IMR-90 (cell line): ENCODE measurements at regions not wholly inside any gene's neighbourhood (a gene's known extent, or its start where the extent isn't known, plus 50 kb on each side); places are given as distances from the start of the nearest gene placed in this dataset.

ENCODE experiments used
- ATAC-seq: fragments of 200-7000 bp; cut with Tn5 transposase; 2 replicates; pipeline ENCODE4 v1.9.1; 2020; ENCODE audit warnings: low read depth, mild to moderate bottlenecking, moderate library complexity
- BruUV-seq: library from RNA; stranded (reverse); fragments of 400-500 nt; replicated peaks from 2 replicates; lab custom pipeline; 2021; lab: Mats Ljungman, UMichigan
- CTCF ChIA-PET: fragments of 300-600 bp; formaldehyde crosslinking; extraction: SDS; loops from one replicate; lab custom pipeline; 2021; ENCODE audit warnings: antibody characterized with exemption; lab: Yijun Ruan, JAX
- POLR2A ChIA-PET: fragments of 300-600 bp; sonication (Branson Sonifier 250); formaldehyde crosslinking; loops from one replicate; lab custom pipeline; 2022; ENCODE audit warnings: antibody characterized with exemption; ENCODE audit not compliant: unreplicated experiment; lab: Charles Lee
- DNase-seq: peaks from one replicate; pipeline ENCODE4 v3.0.0; 2013
- H2AFZ ChIP-seq: replicated peaks from 2 replicates; pipeline ENCODE3; 2013; ENCODE audit warnings: low read length, mild to moderate bottlenecking; ENCODE audit not compliant: poor library complexity
- H2AK5ac ChIP-seq: 2 replicates; pipeline ENCODE4 v1.6.1; 2013; ENCODE audit warnings: low read depth, low read length, inconsistent platforms
- H2AK9ac ChIP-seq: replicated peaks from 2 replicates; pipeline ENCODE3; 2013; ENCODE audit warnings: mild to moderate bottlenecking, low read depth, low read length, moderate library complexity; ENCODE audit not compliant: poor library complexity
- H2BK120ac ChIP-seq: 2 replicates; pipeline ENCODE4 v1.6.1; 2013; ENCODE audit warnings: low read depth, low read length, inconsistent platforms
- H2BK15ac ChIP-seq: 3 replicates; pipeline ENCODE4 v1.6.1; 2013; ENCODE audit warnings: low read depth, low read length, inconsistent platforms
- H2BK20ac ChIP-seq: 2 replicates; pipeline ENCODE4 v1.6.1; 2013; ENCODE audit warnings: low read depth, mild to moderate bottlenecking, inconsistent platforms, low read length, moderate library complexity
- H2BK5ac ChIP-seq: 2 replicates; pipeline ENCODE4 v1.6.1; 2013; ENCODE audit warnings: mild to moderate bottlenecking, low read depth, low read length, inconsistent platforms; ENCODE audit not compliant: poor library complexity, severe bottlenecking
- H3K14ac ChIP-seq: replicated peaks from 2 replicates; pipeline ENCODE4 v1.6.1; 2013; ENCODE audit warnings: low read depth, low read length, inconsistent platforms
- H3K18ac ChIP-seq: 2 replicates; pipeline ENCODE4 v1.6.1; 2013; ENCODE audit warnings: low read depth, low read length, control low read depth
- H3K23ac ChIP-seq: 2 replicates; pipeline ENCODE4 v1.6.1; 2013; ENCODE audit warnings: low read depth, low read length, inconsistent platforms
- H3K27ac ChIP-seq: 2 replicates; pipeline ENCODE4 v1.5.1; 2013; ENCODE audit warnings: mild to moderate bottlenecking, control low read depth, low read length; ENCODE audit not compliant: insufficient read depth
- H3K27me3 ChIP-seq: 2 replicates; pipeline ENCODE4 v1.6.1; 2013; ENCODE audit warnings: low read length; ENCODE audit not compliant: control insufficient read depth, insufficient read depth
- H3K36me3 ChIP-seq: 2 replicates; pipeline ENCODE4 v1.6.1; 2013; ENCODE audit warnings: low read length, mixed read lengths; ENCODE audit not compliant: control insufficient read depth, insufficient read depth
- H3K4ac ChIP-seq: 2 replicates; pipeline ENCODE4 v1.6.1; 2013; ENCODE audit warnings: low read depth, low read length, inconsistent platforms
- H3K4me1 ChIP-seq: 2 replicates; pipeline ENCODE4 v1.6.1; 2013; ENCODE audit warnings: low read length, mixed read lengths; ENCODE audit not compliant: control insufficient read depth, insufficient read depth
- H3K4me2 ChIP-seq: 2 replicates; pipeline ENCODE4 v1.6.1; 2013; ENCODE audit warnings: low read depth, mild to moderate bottlenecking, control low read depth, low read length, moderate library complexity
- H3K4me3 ChIP-seq: 2 replicates; pipeline ENCODE4 v1.5.1; 2013; ENCODE audit warnings: low read depth, mild to moderate bottlenecking, control low read depth, low read length, moderate library complexity; ENCODE audit not compliant: insufficient read depth
- H3K56ac ChIP-seq: 2 replicates; pipeline ENCODE4 v1.6.1; 2013; ENCODE audit warnings: low read length, inconsistent platforms; ENCODE audit not compliant: insufficient read depth; ENCODE audit errors: extremely low read depth
- H3K79me1 ChIP-seq, 2 experiments: 2 replicates each; pipeline ENCODE4 v1.6.1; 2013; ENCODE audit warnings: low read length in 2 of 2, inconsistent platforms in 1 of 2, low read depth in 1 of 2
- H3K9ac ChIP-seq: 2 replicates; pipeline ENCODE4 v1.6.1; 2013; ENCODE audit warnings: low read depth, low read length, control low read depth
- H3K9me1 ChIP-seq: 2 replicates; pipeline ENCODE4 v1.6.1; 2013; ENCODE audit warnings: low read length, inconsistent platforms; ENCODE audit not compliant: insufficient read depth
- H3K9me3 ChIP-seq: 2 replicates; pipeline ENCODE4 v1.6.1; 2013; ENCODE audit warnings: low read length; ENCODE audit not compliant: control insufficient read depth, insufficient read depth
- H4K20me1 ChIP-seq: 2 replicates; pipeline ENCODE4 v1.6.1; 2013; ENCODE audit warnings: low read length, inconsistent platforms; ENCODE audit not compliant: insufficient read depth
- H4K5ac ChIP-seq: 2 replicates; pipeline ENCODE4 v1.6.1; 2013; ENCODE audit warnings: mild to moderate bottlenecking, low read depth, low read length, control low read depth
- H4K8ac ChIP-seq, 2 experiments: 2 replicates each; pipeline ENCODE4 v1.6.1; 2013; ENCODE audit warnings: low read depth in 2 of 2, low read length in 2 of 2, control low read depth in 1 of 2, inconsistent platforms in 1 of 2
- H4K91ac ChIP-seq: 2 replicates; pipeline ENCODE4 v1.6.1; 2013; ENCODE audit warnings: low read depth, low read length, inconsistent platforms; ENCODE audit not compliant: insufficient read depth
- BHLHE40 ChIP-seq: fragments of 150-350 bp; IDR thresholded peaks from 2 replicates; pipeline ENCODE4 v1.6.1; 2016; ENCODE audit warnings: mild to moderate bottlenecking, low read depth, low read length
- CHD1 ChIP-seq: IDR thresholded peaks from 2 replicates; pipeline ENCODE4 v1.6.1; 2012; ENCODE audit warnings: low read depth, low read length, improper control_type of control experiment
- FOS ChIP-seq: fragments of 150-350 bp; IDR thresholded peaks from 2 replicates; pipeline ENCODE4 v1.6.1; 2016; ENCODE audit warnings: low read depth, low read length
- MAFK ChIP-seq: IDR thresholded peaks from 2 replicates; pipeline ENCODE4 v1.6.1; 2012; ENCODE audit warnings: low read depth, low read length, improper control_type of control experiment
- NFE2L2 ChIP-seq: fragments of 150-350 bp; IDR thresholded peaks from 2 replicates; pipeline ENCODE4 v1.6.1; 2016; ENCODE audit warnings: low read depth, mild to moderate bottlenecking, low read length
- RCOR1 ChIP-seq: IDR thresholded peaks from 2 replicates; pipeline ENCODE4 v1.6.1; 2012; ENCODE audit warnings: mild to moderate bottlenecking, low read length, improper control_type of control experiment; ENCODE audit not compliant: insufficient replicate concordance
- RFX5 ChIP-seq: IDR thresholded peaks from 2 replicates; pipeline ENCODE4 v1.8.0; 2012; ENCODE audit warnings: low read depth, mild to moderate bottlenecking, low read length, moderate library complexity
- WGBS, 2 experiments: methylation state at CpG; one replicate each; pipeline versions ENCODE4 v1.1.5 to v1.1.7; 2013; ENCODE audit warnings: missing lambda C conversion rate in 2 of 2; ENCODE audit not compliant: insufficient read length in 1 of 2; ENCODE audit errors: extremely low coverage in 2 of 2; 5-methylcytosine and 5-hydroxymethylcytosine counted together
- dilution Hi-C: fragments of 300-500 bp; cut with HindIII; formaldehyde crosslinking; loops from one replicate; pipeline ENCODE4 v1.14.3; 2018; ENCODE audit warnings: low sequenced_read_pairs; ENCODE audit not compliant: unreplicated experiment
- in situ Hi-C: fragments of 300-500 bp; cut with MboI; formaldehyde crosslinking; loops from 3 replicates; pipeline ENCODE4 v1.14.3; 2019; ENCODE audit warnings: low sequenced_read_pairs, inconsistent platforms, mixed read lengths
- intact Hi-C: fragments of 100-400 bp; cut with micrococcal nuclease; formaldehyde crosslinking; loops from 2 replicates; pipeline ENCODE4 v1.10.0; 2022
- TF ChIP-seq, protein P1 (sequence below): fragments of 150-350 bp; IDR thresholded peaks from 2 replicates; pipeline ENCODE4 v1.6.1; 2016; ENCODE audit warnings: low read depth, mild to moderate bottlenecking, low read length, moderate library complexity, borderline replicate concordance
- TF ChIP-seq, protein P2 (sequence below): conservative IDR thresholded peaks from 2 replicates; pipeline ENCODE4 v1.5.1; 2012; ENCODE audit warnings: mild to moderate bottlenecking, low read depth, low read length, improper control_type of control experiment

DNA sequence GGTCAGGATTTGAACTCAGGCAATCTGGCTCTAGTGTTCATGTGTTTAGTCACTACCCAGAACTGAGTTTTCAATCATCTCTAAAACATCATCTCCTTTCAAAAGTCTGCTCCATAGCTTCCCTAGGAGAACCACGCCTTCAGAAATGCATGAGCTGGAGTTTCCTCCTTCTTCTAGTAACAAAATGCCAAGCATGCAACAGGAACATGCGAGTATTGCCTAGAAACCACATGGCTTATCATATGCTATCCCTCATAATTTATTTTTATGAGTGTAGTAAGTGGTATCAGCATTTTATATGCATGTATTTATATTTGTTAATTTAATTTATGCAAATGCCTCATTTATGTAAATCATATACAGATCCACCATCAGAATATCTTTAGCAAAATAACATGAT is 170.9 kb downstream of the RAB11FIP2 start:
- Histone ChIP-seq H4K91ac (no peak overlapping the region), H2BK20ac (no peak overlapping the region), H3K14ac (no peak overlapping the region), H3K9me1 (no peaks in the 10 kb centered on the region), H2AFZ (no peak overlapping the region), H3K79me1 (no peaks in the 10 kb centered on the region), H3K9me3 (peaks cover 13% of the 10 kb centered on the region), H3K4ac (no peak overlapping the region), H2BK120ac (no peak overlapping the region), H3K27ac (no peak overlapping the region), H2AK5ac (no peak overlapping the region), H2BK15ac (no peak overlapping the region), H3K27me3 (no peaks in the 10 kb centered on the region), H2BK5ac (no peak overlapping the region), H4K8ac (no peak overlapping the region), H4K5ac (no peak overlapping the region), H3K4me1 (no peaks in the 10 kb centered on the region), H3K18ac (no peak overlapping the region), H3K56ac (no peak overlapping the region), H2AK9ac (no peak overlapping the region), H3K4me3 (no peak overlapping the region), H3K23ac (no peak overlapping the region), H3K4me2 (no peak overlapping the region), H3K9ac (no peak overlapping the region), H3K36me3 (no peaks in the 10 kb centered on the region), H4K20me1 (no peaks in the 10 kb centered on the region)
- ATAC-seq (no peak), DNase-seq (no peak)
- CTCF ChIA-PET: no interaction called here
- in situ Hi-C loops (no loop called here), intact Hi-C loops (no loop called here), dilution Hi-C loops (no loop called here)
- POLR2A ChIA-PET: no interaction called here
- no peak for TF ChIP-seq BHLHE40
- no peak for TF ChIP-seq CHD1
- TF ChIP-seq MAFK: no peak
- TF ChIP-seq, protein P1, sequence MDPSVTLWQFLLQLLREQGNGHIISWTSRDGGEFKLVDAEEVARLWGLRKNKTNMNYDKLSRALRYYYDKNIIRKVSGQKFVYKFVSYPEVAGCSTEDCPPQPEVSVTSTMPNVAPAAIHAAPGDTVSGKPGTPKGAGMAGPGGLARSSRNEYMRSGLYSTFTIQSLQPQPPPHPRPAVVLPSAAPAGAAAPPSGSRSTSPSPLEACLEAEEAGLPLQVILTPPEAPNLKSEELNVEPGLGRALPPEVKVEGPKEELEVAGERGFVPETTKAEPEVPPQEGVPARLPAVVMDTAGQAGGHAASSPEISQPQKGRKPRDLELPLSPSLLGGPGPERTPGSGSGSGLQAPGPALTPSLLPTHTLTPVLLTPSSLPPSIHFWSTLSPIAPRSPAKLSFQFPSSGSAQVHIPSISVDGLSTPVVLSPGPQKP: no peak
- no peak for TF ChIP-seq RFX5
- TF ChIP-seq FOS: no peak
- TF ChIP-seq NFE2L2: no peak
- TF ChIP-seq, protein P2, sequence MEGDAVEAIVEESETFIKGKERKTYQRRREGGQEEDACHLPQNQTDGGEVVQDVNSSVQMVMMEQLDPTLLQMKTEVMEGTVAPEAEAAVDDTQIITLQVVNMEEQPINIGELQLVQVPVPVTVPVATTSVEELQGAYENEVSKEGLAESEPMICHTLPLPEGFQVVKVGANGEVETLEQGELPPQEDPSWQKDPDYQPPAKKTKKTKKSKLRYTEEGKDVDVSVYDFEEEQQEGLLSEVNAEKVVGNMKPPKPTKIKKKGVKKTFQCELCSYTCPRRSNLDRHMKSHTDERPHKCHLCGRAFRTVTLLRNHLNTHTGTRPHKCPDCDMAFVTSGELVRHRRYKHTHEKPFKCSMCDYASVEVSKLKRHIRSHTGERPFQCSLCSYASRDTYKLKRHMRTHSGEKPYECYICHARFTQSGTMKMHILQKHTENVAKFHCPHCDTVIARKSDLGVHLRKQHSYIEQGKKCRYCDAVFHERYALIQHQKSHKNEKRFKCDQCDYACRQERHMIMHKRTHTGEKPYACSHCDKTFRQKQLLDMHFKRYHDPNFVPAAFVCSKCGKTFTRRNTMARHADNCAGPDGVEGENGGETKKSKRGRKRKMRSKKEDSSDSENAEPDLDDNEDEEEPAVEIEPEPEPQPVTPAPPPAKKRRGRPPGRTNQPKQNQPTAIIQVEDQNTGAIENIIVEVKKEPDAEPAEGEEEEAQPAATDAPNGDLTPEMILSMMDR: no peak
- TF ChIP-seq RCOR1: no peak
- BruUV-seq: no TSS peak
- no CpG with 5 or more reads among the region's 2 CpGs for WGBS, 2 experiments
